COLO668 (cell line): ENCODE measurements at regions not wholly inside any gene's neighbourhood (a gene's known extent, or its start where the extent isn't known, plus 50 kb on each side); places are given as distances from the start of the nearest gene placed in this dataset.

Source experiments
- DNase-seq: peaks from one replicate; lab custom pipeline; 2025; ENCODE audit not compliant: unreplicated experiment; lab: John Stamatoyannopoulos, UW

- no peak for DNase-seq
Measured at GRCh38 chr5:164360589-164360988, 855.2 kb downstream of the MAT2B start.

- DNase-seq: no peak
Measured at GRCh38 chr5:164361986-164362385, 856.6 kb downstream of the MAT2B start.

- DNase-seq: no peak
Measured at GRCh38 chr5:164362835-164363234, 857.4 kb downstream of the MAT2B start.

- DNase-seq: no peak
Measured at GRCh38 chr5:164364237-164365208, 859.1 kb downstream of the MAT2B start.

- DNase-seq: no peak
Measured at GRCh38 chr5:164370841-164371240, 865.4 kb downstream of the MAT2B start.

GRCh38 chr5:164372892-164373291, 867.5 kb downstream of the MAT2B start:
- no peak for DNase-seq

- no peak for DNase-seq
Measured at GRCh38 chr5:164373876-164374275, 868.5 kb downstream of the MAT2B start.

- no peak for DNase-seq
Measured at GRCh38 chr5:164375051-164375450, 869.6 kb downstream of the MAT2B start.

GRCh38 chr5:164376843-164377242, 871.4 kb downstream of the MAT2B start:
- DNase-seq: no peak

- no peak for DNase-seq
Measured at GRCh38 chr5:164377746-164378145, 872.3 kb downstream of the MAT2B start.

- DNase-seq: no peak
Measured at GRCh38 chr5:164383662-164384061, 878.2 kb downstream of the MAT2B start.

- DNase-seq: no peak
Measured at GRCh38 chr5:164392531-164392930, 887.1 kb downstream of the MAT2B start.

- no peak for DNase-seq
Measured at GRCh38 chr5:164394686-164395194, 889.3 kb downstream of the MAT2B start.

GRCh38 chr5:164412531-164412930, 907.1 kb downstream of the MAT2B start:
- no peak for DNase-seq

GRCh38 chr5:164420161-164420560, 914.7 kb downstream of the MAT2B start:
- no peak for DNase-seq

GRCh38 chr5:164422400-164422799, 917.0 kb downstream of the MAT2B start:
- DNase-seq: no peak

- DNase-seq: no peak
Measured at GRCh38 chr5:164431634-164432304, 926.4 kb downstream of the MAT2B start.

GRCh38 chr5:164433106-164433870, 927.9 kb downstream of the MAT2B start:
- no peak for DNase-seq

GRCh38 chr5:164435576-164435975, 930.2 kb downstream of the MAT2B start:
- DNase-seq: no peak

- no peak for DNase-seq
Measured at GRCh38 chr5:164439799-164440198, 934.4 kb downstream of the MAT2B start.

- DNase-seq: no peak
Measured at GRCh38 chr5:164449460-164449859, 944.0 kb downstream of the MAT2B start.
